GM13977 (cell line): ENCODE measurements at regions not wholly inside any gene's neighbourhood (a gene's known extent, or its start where the extent isn't known, plus 50 kb on each side); places are given as distances from the start of the nearest gene placed in this dataset.

Source experiments
- DNase-seq: peaks from one replicate; pipeline ENCODE4 v3.0.0; 2012; ENCODE audit warnings: low spot score
- in situ Hi-C: fragments of 300-500 bp; cut with MboI; formaldehyde crosslinking; loops from one replicate; pipeline ENCODE4 v1.12.0; 2022; ENCODE audit warnings: low sequenced_read_pairs, low pct_unique_long_range_greater_than_20kb, mixed read lengths, inconsistent platforms; ENCODE audit not compliant: unreplicated experiment
- TF ChIP-seq, protein P1 (sequence below): IDR thresholded peaks from 2 replicates; pipeline ENCODE4 v1.5.1; 2012; ENCODE audit warnings: mild to moderate bottlenecking, control low read depth; ENCODE audit not compliant: insufficient read depth; ENCODE audit errors: extremely low read depth, missing control alignments

DNA sequence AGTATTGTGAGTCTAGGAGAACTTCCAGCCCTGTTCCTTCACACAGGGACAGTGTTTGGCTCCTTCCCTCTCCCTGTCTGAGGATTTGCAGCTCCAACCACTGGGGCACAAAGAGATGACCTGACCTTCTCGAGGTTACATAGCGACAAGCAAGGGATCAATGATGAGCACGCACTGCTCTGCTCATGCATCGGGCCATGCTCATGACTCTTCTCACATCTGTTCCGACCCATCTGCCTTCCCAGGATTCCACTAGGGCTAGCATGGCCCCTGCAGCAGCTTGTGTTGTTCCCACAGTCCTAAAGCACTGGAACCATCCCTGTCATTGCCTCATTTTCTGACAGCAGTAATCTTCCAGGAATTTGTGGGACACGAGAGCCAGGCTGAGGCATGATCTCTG is 78.8 kb upstream of the ARHGAP28 start:
- TF ChIP-seq, protein P1, sequence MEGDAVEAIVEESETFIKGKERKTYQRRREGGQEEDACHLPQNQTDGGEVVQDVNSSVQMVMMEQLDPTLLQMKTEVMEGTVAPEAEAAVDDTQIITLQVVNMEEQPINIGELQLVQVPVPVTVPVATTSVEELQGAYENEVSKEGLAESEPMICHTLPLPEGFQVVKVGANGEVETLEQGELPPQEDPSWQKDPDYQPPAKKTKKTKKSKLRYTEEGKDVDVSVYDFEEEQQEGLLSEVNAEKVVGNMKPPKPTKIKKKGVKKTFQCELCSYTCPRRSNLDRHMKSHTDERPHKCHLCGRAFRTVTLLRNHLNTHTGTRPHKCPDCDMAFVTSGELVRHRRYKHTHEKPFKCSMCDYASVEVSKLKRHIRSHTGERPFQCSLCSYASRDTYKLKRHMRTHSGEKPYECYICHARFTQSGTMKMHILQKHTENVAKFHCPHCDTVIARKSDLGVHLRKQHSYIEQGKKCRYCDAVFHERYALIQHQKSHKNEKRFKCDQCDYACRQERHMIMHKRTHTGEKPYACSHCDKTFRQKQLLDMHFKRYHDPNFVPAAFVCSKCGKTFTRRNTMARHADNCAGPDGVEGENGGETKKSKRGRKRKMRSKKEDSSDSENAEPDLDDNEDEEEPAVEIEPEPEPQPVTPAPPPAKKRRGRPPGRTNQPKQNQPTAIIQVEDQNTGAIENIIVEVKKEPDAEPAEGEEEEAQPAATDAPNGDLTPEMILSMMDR = no peak
- in situ Hi-C loops = no loop called here
- no peak for DNase-seq

DNA sequence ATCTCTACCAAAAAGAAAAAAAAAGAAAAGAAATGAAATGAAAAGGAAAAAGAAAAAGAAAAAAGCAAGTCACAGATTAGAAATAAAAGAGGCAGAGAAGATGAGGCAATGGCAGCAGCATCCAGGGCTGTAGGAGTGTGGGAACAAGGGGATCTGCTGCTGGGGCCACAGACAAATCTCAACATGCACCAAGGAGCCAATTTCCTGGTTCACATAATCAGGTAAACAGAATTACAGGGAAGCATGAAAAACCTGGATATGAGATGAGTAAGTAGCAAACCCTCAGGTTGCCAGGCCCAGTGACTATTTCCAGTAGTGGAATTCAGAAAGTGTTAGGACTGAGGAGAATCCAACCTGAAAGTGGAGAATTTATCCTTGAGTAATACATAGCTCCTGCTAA is 77.4 kb upstream of the ARHGAP28 start:
- DNase-seq = no peak
- TF ChIP-seq, protein P1 = no peak
- in situ Hi-C loops = no loop called here

DNA sequence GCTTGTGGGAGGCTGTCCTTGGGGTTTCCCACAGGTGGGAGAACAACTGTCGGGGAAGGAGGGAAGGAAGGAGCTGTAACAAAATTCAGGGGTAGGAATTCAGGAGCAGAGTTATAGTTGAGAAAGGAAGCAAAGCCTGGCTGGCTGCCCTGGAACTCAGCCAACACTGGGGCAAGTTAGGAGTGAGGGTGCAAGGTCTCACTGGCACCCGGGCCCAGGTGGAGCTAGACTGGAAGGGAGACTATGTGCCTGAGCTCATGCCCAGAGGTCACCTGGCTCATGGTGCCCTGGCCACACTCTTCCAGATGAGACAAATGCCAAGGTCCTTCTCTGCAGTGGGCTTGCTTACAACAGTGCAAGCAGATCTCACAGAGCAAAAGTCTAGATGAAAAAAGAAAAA is 75.6 kb upstream of the ARHGAP28 start:
- TF ChIP-seq, protein P1 = no peak
- in situ Hi-C loops = no loop called here
- DNase-seq = no peak

DNA sequence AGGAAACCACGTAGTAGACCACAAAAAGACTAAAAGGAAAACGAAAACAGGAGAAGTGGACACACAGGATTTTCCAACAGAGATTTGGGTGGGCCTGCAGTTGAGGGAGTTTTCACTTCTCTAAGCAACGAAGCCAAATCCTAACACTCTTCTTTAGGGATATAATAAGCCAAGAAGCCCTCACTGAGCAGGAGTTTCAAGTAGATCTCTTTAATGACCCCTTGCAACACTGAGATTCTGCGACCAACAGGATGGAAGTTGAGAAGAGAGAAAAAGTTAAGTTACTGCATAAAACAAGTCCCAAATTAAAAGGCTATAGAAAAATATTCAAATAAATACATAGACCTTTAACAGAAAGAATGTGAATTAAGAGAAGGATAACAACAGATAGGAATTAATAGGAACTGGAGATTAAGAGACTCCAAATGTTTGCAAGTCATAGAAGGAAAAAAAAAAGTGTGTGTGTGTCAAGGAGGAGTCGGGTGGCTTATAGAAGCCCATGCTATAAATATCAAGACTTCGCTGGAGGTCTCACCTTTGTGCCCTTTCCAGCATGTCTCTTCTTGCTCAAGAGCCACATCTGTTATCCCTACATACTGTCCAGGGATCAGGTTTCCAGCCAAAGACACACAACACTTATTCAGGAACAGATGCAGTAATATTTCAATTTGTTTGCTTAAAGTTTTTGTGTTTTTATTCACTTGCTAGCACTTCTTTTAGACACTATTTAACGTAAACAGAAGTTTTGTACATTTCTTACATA is 69.4 kb upstream of the ARHGAP28 start:
- TF ChIP-seq, protein P1 = no peak
- DNase-seq = no peak
- in situ Hi-C loops = no loop called here

DNA sequence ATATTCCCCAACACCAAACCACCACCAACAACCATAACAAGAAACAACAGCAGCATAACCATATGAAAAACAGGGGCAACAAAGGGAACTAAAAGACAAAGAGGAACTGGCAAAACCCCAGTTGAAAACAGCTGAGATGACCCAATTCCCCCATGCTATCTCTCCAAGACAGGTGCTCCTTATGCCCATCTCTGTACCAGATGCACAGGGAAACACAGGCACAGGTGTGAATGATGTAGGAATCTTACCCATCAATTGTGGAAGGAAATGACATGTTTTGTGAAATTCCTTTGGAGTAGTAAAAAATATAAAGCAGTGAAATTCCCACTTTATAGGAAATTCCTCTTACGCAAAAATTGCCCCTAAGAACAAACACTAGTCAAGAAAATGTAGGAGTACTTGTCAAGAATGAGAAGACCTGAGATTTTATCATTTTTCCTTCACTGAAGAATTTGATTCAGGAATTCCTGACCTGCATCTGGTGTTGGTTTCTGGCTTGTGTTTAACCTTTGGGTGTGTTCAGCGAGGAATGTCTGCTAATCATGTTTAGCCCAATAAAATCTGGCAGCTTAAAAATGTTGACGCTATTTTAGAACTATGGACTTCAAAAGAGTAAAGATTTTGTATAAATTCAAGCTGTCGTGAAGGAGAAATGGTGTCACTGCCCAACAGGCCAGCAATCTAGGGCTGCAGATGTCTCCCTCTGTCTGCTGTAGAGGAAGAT is 67.7 kb upstream of the ARHGAP28 start:
- TF ChIP-seq, protein P1 = no peak
- DNase-seq = no peak
- in situ Hi-C loops = no loop called here

DNA sequence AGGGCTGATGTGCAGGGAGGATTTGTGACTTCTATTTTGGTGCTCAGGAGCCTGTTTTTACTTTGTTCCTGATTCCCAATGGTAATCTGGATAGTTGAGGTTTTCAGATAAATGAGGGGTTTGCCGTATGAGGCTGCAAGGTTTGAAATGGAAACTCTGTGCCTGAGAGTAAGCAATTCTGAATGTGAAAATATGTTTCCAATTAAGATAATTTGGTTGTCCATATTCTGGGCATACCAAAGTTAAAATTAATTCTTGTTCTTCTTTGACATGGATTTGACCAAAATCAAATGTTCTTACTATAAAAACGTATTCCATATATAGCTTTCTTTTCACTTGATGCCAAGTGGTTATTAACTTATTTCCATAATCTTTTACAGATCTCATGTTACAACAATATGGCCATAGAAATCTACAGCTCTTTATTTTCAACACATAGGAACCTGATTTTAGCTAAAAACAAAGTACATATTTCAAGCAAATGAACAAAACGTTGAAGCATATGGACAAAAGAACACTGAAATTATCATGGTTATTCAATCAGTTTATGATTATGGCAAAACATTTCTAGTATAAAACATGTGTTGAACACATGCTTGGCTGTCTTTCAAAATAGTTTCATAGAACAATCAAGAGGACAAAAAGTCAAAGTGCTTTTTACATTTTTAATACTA is 63.4 kb upstream of the ARHGAP28 start:
- in situ Hi-C loops = no loop called here
- TF ChIP-seq, protein P1 = no peak
- DNase-seq = no peak
